WTC11 (cell line): ENCODE measurements at regions not wholly inside any gene's neighbourhood (a gene's known extent, or its start where the extent isn't known, plus 50 kb on each side); places are given as distances from the start of the nearest gene placed in this dataset.

Experiments
- ATAC-seq: fragments of 200-7000 bp; cut with Tn5 transposase; 2 replicates; pipeline ENCODE4 v1.10.0; 2021; ENCODE audit warnings: mild to moderate bottlenecking, moderate library complexity
- CTCF ChIA-PET: fragments of 300-600 bp; sonication (Branson Sonifier 250); formaldehyde crosslinking; loops from one replicate; lab custom pipeline; 2021; ENCODE audit warnings: antibody characterized with exemption; lab: Charles Lee
- POLR2A ChIA-PET: fragments of 350-600 bp; sonication (Branson Sonifier 250); formaldehyde crosslinking; loops from one replicate; lab custom pipeline; 2021; ENCODE audit warnings: antibody characterized with exemption; lab: Charles Lee
- DNase-seq: peaks from one replicate; pipeline ENCODE4 v3.0.0; 2021; ENCODE audit warnings: low spot score
- H3K27ac Mint-ChIP-seq: 2 replicates; pipeline ENCODE4 v1.8.0; 2021; ENCODE audit warnings: mixed read lengths
- H3K27me3 Mint-ChIP-seq: 2 replicates; pipeline ENCODE4 v1.8.0; 2021; ENCODE audit warnings: low read depth, mild to moderate bottlenecking, moderate library complexity, mixed read lengths
- H3K36me3 Mint-ChIP-seq: 2 replicates; pipeline ENCODE4 v1.8.0; 2021; ENCODE audit warnings: mixed read lengths
- H3K4me1 Mint-ChIP-seq: 2 replicates; pipeline ENCODE4 v1.8.0; 2022; ENCODE audit warnings: mixed read lengths
- H3K4me3 Mint-ChIP-seq: 2 replicates; pipeline ENCODE4 v1.8.0; 2021; ENCODE audit warnings: mild to moderate bottlenecking, moderate library complexity, mixed read lengths
- H3K9me3 Mint-ChIP-seq: 2 replicates; pipeline ENCODE4 v1.8.0; 2021; ENCODE audit warnings: mixed read lengths
- AFF4 ChIP-seq: sonication (generic); formaldehyde crosslinking; IDR thresholded peaks from 2 replicates; pipeline ENCODE4 v1.8.1; 2023; ENCODE audit warnings: mild to moderate bottlenecking, missing genetic modification reagents, borderline replicate concordance
- AR ChIP-seq: fragments of 250-450 bp; sonication (Bioruptor Pico); IDR thresholded peaks from 2 replicates; pipeline ENCODE4 v1.9.0; 2021; ENCODE audit warnings: mild to moderate bottlenecking
- ARID4B ChIP-seq: sonication (generic); formaldehyde crosslinking; IDR thresholded peaks from 2 replicates; pipeline ENCODE4 v1.8.0; 2023; ENCODE audit warnings: missing genetic modification reagents, mild to moderate bottlenecking, borderline replicate concordance
- ATF1 ChIP-seq: sonication (generic); formaldehyde crosslinking; IDR thresholded peaks from 2 replicates; pipeline ENCODE4 v1.8.1; 2023; ENCODE audit warnings: mild to moderate bottlenecking, moderate library complexity, missing genetic modification reagents
- ELF4 ChIP-seq: sonication (generic); formaldehyde crosslinking; IDR thresholded peaks from 2 replicates; pipeline ENCODE4 v1.8.1; 2022; ENCODE audit warnings: low read depth, mild to moderate bottlenecking, moderate library complexity, missing genetic modification reagents
- ESRRA ChIP-seq: sonication (generic); formaldehyde crosslinking; IDR thresholded peaks from 2 replicates; pipeline ENCODE4 v1.8.1; 2022; ENCODE audit warnings: mild to moderate bottlenecking, missing genetic modification reagents, borderline replicate concordance
- FOXJ3 ChIP-seq: sonication (generic); formaldehyde crosslinking; IDR thresholded peaks from 2 replicates; pipeline ENCODE4 v1.9.0; 2021; ENCODE audit warnings: missing genetic modification reagents, mild to moderate bottlenecking, borderline replicate concordance
- FOXP1 ChIP-seq: sonication (generic); formaldehyde crosslinking; IDR thresholded peaks from 2 replicates; pipeline ENCODE4 v1.8.0; 2022; ENCODE audit warnings: missing genetic modification reagents, mild to moderate bottlenecking, moderate library complexity, borderline replicate concordance
- GABPB1 ChIP-seq: sonication (generic); formaldehyde crosslinking; IDR thresholded peaks from 2 replicates; pipeline ENCODE4 v1.8.1; 2023; ENCODE audit warnings: mild to moderate bottlenecking, missing genetic modification reagents
- GTF2I ChIP-seq: fragments of 250-450 bp; sonication (Bioruptor Pico); conservative IDR thresholded peaks from 2 replicates; pipeline ENCODE4 v1.4.0; 2021; ENCODE audit warnings: mild to moderate bottlenecking
- HMGA2 ChIP-seq: fragments of 250-450 bp; sonication (Bioruptor Pico); IDR thresholded peaks from 2 replicates; pipeline ENCODE4 v1.4.0; 2021; ENCODE audit warnings: mild to moderate bottlenecking, moderate library complexity
- IRF2 ChIP-seq: sonication (generic); formaldehyde crosslinking; IDR thresholded peaks from 2 replicates; pipeline ENCODE4 v1.8.0; 2022; ENCODE audit warnings: low read depth, missing genetic modification reagents, borderline replicate concordance
- KAT7 ChIP-seq: sonication (generic); formaldehyde crosslinking; IDR thresholded peaks from 2 replicates; pipeline ENCODE4 v1.8.1; 2023; ENCODE audit warnings: missing genetic modification reagents, mild to moderate bottlenecking, borderline replicate concordance
- SOX15 ChIP-seq: fragments of 250-450 bp; sonication (Bioruptor Pico); IDR thresholded peaks from 2 replicates; pipeline ENCODE4 v1.9.0; 2021; ENCODE audit warnings: mild to moderate bottlenecking
- TEAD1 ChIP-seq: sonication (generic); formaldehyde crosslinking; IDR thresholded peaks from 2 replicates; pipeline ENCODE4 v1.8.0; 2022; ENCODE audit warnings: mild to moderate bottlenecking, missing genetic modification reagents
- ZNF263 ChIP-seq: sonication (generic); formaldehyde crosslinking; IDR thresholded peaks from 2 replicates; pipeline ENCODE4 v1.8.1; 2022; ENCODE audit warnings: low read depth, mild to moderate bottlenecking, moderate library complexity, missing genetic modification reagents

GRCh38 chr14:22046063-22046462, 372.4 kb upstream of the OR4E1 start:
- no peak for TF ChIP-seq ESRRA
- TF ChIP-seq AR (CRISPR knock-in tag) = no peak
- no peak for TF ChIP-seq ELF4 (CRISPR knock-in tag)
- TF ChIP-seq, all 79 proteins: peak for 0
- Mint-ChIP-seq H3K4me1 (peaks cover 6% of the 10 kb centered on the region), H3K27ac (no peak overlapping the region), H3K4me3 (no peak overlapping the region), H3K27me3 (no peaks in the 10 kb centered on the region; the same call in 1 of the 2 replicates), H3K36me3 (no peaks in the 10 kb centered on the region), H3K9me3 (no peaks in the 10 kb centered on the region)
- ChIA-PET POLR2A (no interaction called here), CTCF (interaction anchor here (1.4 to 2.8 kb wide), 7 partner anchors 24 to 68 kb away, joined by 3 to 31 read pairs (median 7); no protein-coding TSS in a partner anchor)
- DNase-seq (no peak), ATAC-seq (no peak)

- CTCF ChIA-PET = interaction anchor here (1.0 to 2.5 kb wide), 2 partner anchors 47 to 56 kb away, joined by 4 to 12 read pairs; no protein-coding TSS in a partner anchor
- Mint-ChIP-seq H3K27me3 (no peaks in the 10 kb centered on the region; the same call in 1 of the 2 replicates), H3K36me3 (no peaks in the 10 kb centered on the region), H3K9me3 (no peaks in the 10 kb centered on the region), H3K4me3 (no peak overlapping the region), H3K27ac (no peak overlapping the region), H3K4me1 (peaks cover 6% of the 10 kb centered on the region)
- POLR2A ChIA-PET = no interaction called here
- no peak for DNase-seq
- ATAC-seq = no peak
- TF ChIP-seq ATF1 (CRISPR knock-in tag) (no peak), FOXJ3 (CRISPR knock-in tag) (no peak)
Observed at GRCh38 chr14:22044193-22044592, 370.6 kb upstream of the OR4E1 start.

GRCh38 chr14:22040781-22041125, 367.1 kb upstream of the OR4E1 start:
- Mint-ChIP-seq H3K4me3 (no peak overlapping the region), H3K4me1 (no peaks in the 10 kb centered on the region)
- CTCF ChIA-PET = interaction anchor here (0.7 to 3.0 kb wide), 11 partner anchors 13 to 160 kb away, joined by 3 to 24 read pairs (median 7); no protein-coding TSS in a partner anchor
- no peak for TF ChIP-seq FOXP1 (CRISPR knock-in tag)
- no peak for TF ChIP-seq SOX15 (CRISPR knock-in tag)
- TF ChIP-seq, all 79 proteins: peak for 0
- DNase-seq = no peak
- no peaks in the 10 kb centered on the region for H3K36me3 Mint-ChIP-seq
- H3K27ac Mint-ChIP-seq = no peak overlapping the region
- H3K9me3 Mint-ChIP-seq = no peaks in the 10 kb centered on the region
- POLR2A ChIA-PET = interaction anchor here (0.8 kb wide), 1 partner anchor 12 kb away, joined by 3 read pairs; no protein-coding TSS in a partner anchor
- no peaks in the 10 kb centered on the region; the same call in 1 of the 2 replicates for H3K27me3 Mint-ChIP-seq
- no peak for ATAC-seq

- CTCF ChIA-PET = interaction anchor here (0.7 to 3.0 kb wide), 16 partner anchors 9 to 161 kb away, joined by 3 to 24 read pairs (median 4); no protein-coding TSS in a partner anchor
- no peak overlapping the region for H3K27ac Mint-ChIP-seq
- POLR2A ChIA-PET = interaction anchor here (0.8 kb wide), 1 partner anchor 13 kb away, joined by 3 read pairs; no protein-coding TSS in a partner anchor
- H3K36me3 Mint-ChIP-seq = no peaks in the 10 kb centered on the region
- H3K4me1 Mint-ChIP-seq = no peaks in the 10 kb centered on the region
- DNase-seq = no peak
- H3K9me3 Mint-ChIP-seq = no peaks in the 10 kb centered on the region
- no peak overlapping the region for H3K4me3 Mint-ChIP-seq
- ATAC-seq = peak; percentile 41; the same call in 1 of the 2 replicates
- no peaks in the 10 kb centered on the region; the same call in 1 of the 2 replicates for H3K27me3 Mint-ChIP-seq
- TF ChIP-seq AFF4 = no peak
- no peak for TF ChIP-seq ARID4B (CRISPR knock-in tag)
- no peak for TF ChIP-seq KAT7 (CRISPR knock-in tag)
- TF ChIP-seq ZNF263 (CRISPR knock-in tag) = no peak
- no peak for TF ChIP-seq TEAD1 (CRISPR knock-in tag)
- no peak for TF ChIP-seq HMGA2 (CRISPR knock-in tag)
- no peak for TF ChIP-seq IRF2 (CRISPR knock-in tag)
- no peak for TF ChIP-seq GABPB1 (CRISPR knock-in tag)
- TF ChIP-seq GTF2I (CRISPR knock-in tag) = no peak
- TF ChIP-seq ELF4 (CRISPR knock-in tag) = no peak
- TF ChIP-seq ATF1 (CRISPR knock-in tag) = no peak
Observed at GRCh38 chr14:22039938-22040780, 366.5 kb upstream of the OR4E1 start.
